Nephron (organoid): ENCODE measurements at regions not wholly inside any gene's neighbourhood (a gene's known extent, or its start where the extent isn't known, plus 50 kb on each side); places are given as distances from the start of the nearest gene placed in this dataset.
A peak's percentile ranks its signal among the peaks of the same experiment; 100 is the strongest.

Experiments used
- H3K27ac Mint-ChIP-seq, 3 experiments: 2 replicates each; pipeline ENCODE4 v1.8.0; 2020; ENCODE audit warnings: mixed read lengths in 3 of 3, mild to moderate bottlenecking in 2 of 3, moderate library complexity in 1 of 3
- H3K27me3 Mint-ChIP-seq: 2 replicates; pipeline ENCODE4 v1.8.0; 2021; ENCODE audit warnings: low read depth, mild to moderate bottlenecking, moderate library complexity, mixed read lengths
- H3K36me3 Mint-ChIP-seq: 2 replicates; pipeline ENCODE4 v1.8.0; 2020; ENCODE audit warnings: low read depth, mixed read lengths
- H3K4me1 Mint-ChIP-seq: 2 replicates; pipeline ENCODE4 v1.8.0; 2020; ENCODE audit warnings: mixed read lengths
- H3K4me3 Mint-ChIP-seq, 3 experiments: 2 replicates each; pipeline ENCODE4 v1.8.0; 2020; ENCODE audit warnings: mild to moderate bottlenecking in 3 of 3, mixed read lengths in 3 of 3, moderate library complexity in 2 of 3
- H3K9me3 Mint-ChIP-seq: 2 replicates; pipeline ENCODE4 v1.8.0; 2020; ENCODE audit warnings: mixed read lengths
- CTCF ChIP-seq, 3 experiments: fragments of 200-600 bp; sonication (generic); IDR thresholded peaks; one replicate each; pipeline ENCODE4 v1.5.0; 2021; ENCODE audit warnings: antibody characterized with exemption in 3 of 3; ENCODE audit not compliant: unreplicated experiment in 3 of 3

- Mint-ChIP-seq H3K4me3 (no peak overlapping the region), H3K27ac (peak overlapping the region; percentile 48 to 68 (median 66)), H3K9me3 (no peaks in the 10 kb centered on the region), H3K36me3 (peaks cover 3% of the 10 kb centered on the region), H3K4me1 (peaks cover 15% of the 10 kb centered on the region), H3K27me3 (peaks cover 7% of the 10 kb centered on the region)
- no peak for TF ChIP-seq CTCF (IDR thresholded peaks at IDR 0.05; ENCODE audit: unreplicated experiment in 3 of 3)
Observed at GRCh38 chr3:159775372-159775961, 213.2 kb upstream of the IL12A start.

- no peak for TF ChIP-seq CTCF (IDR thresholded peaks at IDR 0.05; ENCODE audit: unreplicated experiment in 3 of 3)
- Mint-ChIP-seq H3K27me3 (peaks cover 6% of the 10 kb centered on the region), H3K4me1 (peaks cover 15% of the 10 kb centered on the region), H3K36me3 (peaks cover 3% of the 10 kb centered on the region), H3K4me3 (no peak overlapping the region), H3K27ac (peak overlapping the region in 2 of 3 experiments; percentile 66 to 68), H3K9me3 (no peaks in the 10 kb centered on the region)
Observed at GRCh38 chr3:159776779-159777178, 211.9 kb upstream of the IL12A start.

- Mint-ChIP-seq H3K27ac (no peak overlapping the region), H3K4me1 (peaks cover 19% of the 10 kb centered on the region), H3K9me3 (no peaks in the 10 kb centered on the region), H3K27me3 (no peaks in the 10 kb centered on the region), H3K36me3 (no peaks in the 10 kb centered on the region), H3K4me3 (no peak overlapping the region)
- TF ChIP-seq CTCF (IDR thresholded peaks at IDR 0.05; ENCODE audit: unreplicated experiment in 3 of 3) = no peak
Observed at GRCh38 chr3:159779883-159780282, 208.8 kb upstream of the IL12A start.

GRCh38 chr3:159781867-159782266 lies 206.8 kb upstream of the IL12A start:
- H3K27ac Mint-ChIP-seq = no peak overlapping the region
- peaks cover 15% of the 10 kb centered on the region for H3K4me1 Mint-ChIP-seq
- H3K36me3 Mint-ChIP-seq = no peaks in the 10 kb centered on the region
- H3K27me3 Mint-ChIP-seq = no peaks in the 10 kb centered on the region
- peak in 1 of 3 experiments; percentile 11 for TF ChIP-seq CTCF (IDR thresholded peaks at IDR 0.05; ENCODE audit: unreplicated experiment in 3 of 3)
- H3K9me3 Mint-ChIP-seq = no peaks in the 10 kb centered on the region
- no peak overlapping the region for H3K4me3 Mint-ChIP-seq

- Mint-ChIP-seq H3K4me3 (no peak overlapping the region), H3K4me1 (peaks cover 23% of the 10 kb centered on the region), H3K27me3 (no peaks in the 10 kb centered on the region), H3K36me3 (no peaks in the 10 kb centered on the region), H3K27ac (no peak overlapping the region), H3K9me3 (no peaks in the 10 kb centered on the region)
- no peak for TF ChIP-seq CTCF (IDR thresholded peaks at IDR 0.05; ENCODE audit: unreplicated experiment in 3 of 3)
Observed at GRCh38 chr3:159782724-159783421, 205.8 kb upstream of the IL12A start.
